ENCODE measurements at regions not wholly inside any gene's neighbourhood (a gene's known extent, or its start where the extent isn't known, plus 50 kb on each side); places are given as distances from the start of the nearest gene placed in this dataset.

DNA sequence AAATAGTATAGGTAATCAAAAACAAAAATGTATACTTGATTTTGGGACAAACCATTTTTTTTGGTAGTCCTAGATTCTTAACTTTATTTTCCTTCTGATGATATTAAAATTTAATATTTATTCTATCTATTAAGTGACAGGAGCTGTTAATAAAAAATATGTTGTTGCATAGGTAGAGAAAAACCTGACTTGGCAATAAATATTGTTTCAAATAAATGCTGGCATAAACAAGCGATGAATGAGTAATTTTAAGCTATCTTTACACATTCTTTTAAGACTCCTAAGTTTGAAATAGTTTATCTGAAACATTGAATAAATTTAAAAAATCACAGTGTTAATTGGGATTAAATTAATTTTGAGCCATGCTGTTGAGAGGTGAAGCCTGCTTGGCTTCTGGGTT is 114.6 kb downstream of the GC start:
- TF ChIP-seq, protein P1, sequence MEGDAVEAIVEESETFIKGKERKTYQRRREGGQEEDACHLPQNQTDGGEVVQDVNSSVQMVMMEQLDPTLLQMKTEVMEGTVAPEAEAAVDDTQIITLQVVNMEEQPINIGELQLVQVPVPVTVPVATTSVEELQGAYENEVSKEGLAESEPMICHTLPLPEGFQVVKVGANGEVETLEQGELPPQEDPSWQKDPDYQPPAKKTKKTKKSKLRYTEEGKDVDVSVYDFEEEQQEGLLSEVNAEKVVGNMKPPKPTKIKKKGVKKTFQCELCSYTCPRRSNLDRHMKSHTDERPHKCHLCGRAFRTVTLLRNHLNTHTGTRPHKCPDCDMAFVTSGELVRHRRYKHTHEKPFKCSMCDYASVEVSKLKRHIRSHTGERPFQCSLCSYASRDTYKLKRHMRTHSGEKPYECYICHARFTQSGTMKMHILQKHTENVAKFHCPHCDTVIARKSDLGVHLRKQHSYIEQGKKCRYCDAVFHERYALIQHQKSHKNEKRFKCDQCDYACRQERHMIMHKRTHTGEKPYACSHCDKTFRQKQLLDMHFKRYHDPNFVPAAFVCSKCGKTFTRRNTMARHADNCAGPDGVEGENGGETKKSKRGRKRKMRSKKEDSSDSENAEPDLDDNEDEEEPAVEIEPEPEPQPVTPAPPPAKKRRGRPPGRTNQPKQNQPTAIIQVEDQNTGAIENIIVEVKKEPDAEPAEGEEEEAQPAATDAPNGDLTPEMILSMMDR (conservative IDR thresholded peaks at IDR 0.05) = no peak
- H3K27ac ChIP-seq = no peak overlapping the region

DNA sequence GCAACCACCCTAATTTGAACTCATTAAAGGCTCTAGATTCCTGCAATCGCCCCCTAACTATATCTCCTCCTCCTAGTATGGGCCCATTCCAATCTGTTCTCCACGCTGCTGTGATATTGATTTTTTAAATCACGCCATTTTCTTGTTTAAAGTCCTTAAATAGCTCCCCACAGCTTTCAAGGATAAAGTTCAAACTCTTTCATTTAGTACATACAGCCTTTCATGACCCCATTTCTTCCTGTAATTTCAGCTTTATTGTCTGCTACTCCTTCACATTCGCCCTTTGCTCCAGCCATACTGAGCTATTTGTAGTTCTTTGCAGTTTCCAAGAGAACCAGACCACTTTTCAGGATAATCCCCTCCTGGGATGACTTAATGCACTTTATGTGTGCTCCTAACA is 118.5 kb downstream of the GC start:
- H3K27ac ChIP-seq = no peak overlapping the region

DNA sequence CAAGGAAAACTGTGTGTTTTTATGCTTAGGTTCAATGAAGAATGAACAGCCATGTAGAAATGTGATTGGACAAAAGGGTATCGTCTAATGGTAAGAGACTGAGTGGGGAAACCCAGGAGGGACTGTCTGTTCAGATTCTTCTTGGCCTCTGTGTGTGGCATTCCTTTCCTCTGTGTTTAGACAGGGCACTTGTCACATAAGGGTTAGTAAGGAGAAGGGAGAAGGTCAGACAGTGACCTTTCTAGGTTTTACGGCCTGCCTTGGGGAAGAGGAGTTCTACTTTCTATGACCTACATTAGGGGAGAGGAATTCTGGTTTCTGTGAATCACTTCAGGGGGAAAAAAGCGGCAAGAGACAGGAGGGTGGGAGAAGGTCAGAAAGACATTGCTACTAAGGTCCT is 119.5 kb downstream of the GC start:
- H3K27ac ChIP-seq = no peak overlapping the region
- TF ChIP-seq, protein P1 (conservative IDR thresholded peaks at IDR 0.05) = no peak

More for the DNA sequence above, 118.5 kb downstream of the GC start:
- TF ChIP-seq, protein P1 (conservative IDR thresholded peaks at IDR 0.05) = no peak

DNA sequence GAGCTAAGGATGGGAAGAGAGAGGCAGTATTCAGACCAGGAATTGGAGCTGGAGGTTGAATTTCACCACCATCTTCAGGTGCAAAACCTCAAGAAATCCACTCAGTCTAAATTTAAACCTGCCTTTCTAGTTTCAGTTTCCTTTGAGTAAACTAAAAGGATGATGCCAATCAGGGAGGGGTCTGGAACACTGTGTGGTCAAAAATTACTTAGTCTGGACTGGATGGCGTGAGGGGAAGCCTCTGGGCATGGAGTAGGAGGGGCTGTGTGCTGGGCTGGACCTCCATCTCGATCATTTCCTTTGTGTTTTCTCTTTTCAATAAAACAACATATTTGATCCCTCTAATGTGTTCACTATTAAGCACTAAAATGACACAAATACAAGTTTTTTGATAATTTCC is 120.1 kb downstream of the GC start:
- TF ChIP-seq, protein P1 (conservative IDR thresholded peaks at IDR 0.05) = no peak
- no peak overlapping the region for H3K27ac ChIP-seq

DNA sequence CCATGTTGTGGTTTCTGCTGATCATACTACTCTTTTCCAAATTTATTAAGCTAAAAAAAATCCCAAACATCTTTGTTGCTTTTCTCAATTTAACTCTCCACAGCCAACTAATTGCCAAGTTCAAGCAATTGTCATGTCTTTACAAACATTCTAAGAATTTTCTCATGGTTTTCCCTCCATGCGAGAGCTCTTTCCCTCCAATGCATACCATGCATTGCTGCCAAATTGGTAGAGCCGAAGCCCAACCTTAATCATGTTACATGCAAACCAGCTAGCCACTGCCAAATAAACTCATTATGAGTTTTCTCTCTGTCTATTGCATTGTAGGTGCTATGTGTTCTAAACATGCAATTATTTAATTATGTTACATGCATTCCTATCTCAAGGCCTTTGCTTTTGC is 123.9 kb downstream of the GC start:
- no peak overlapping the region for H3K27ac ChIP-seq
- TF ChIP-seq, protein P1 (conservative IDR thresholded peaks at IDR 0.05) = no peak

DNA sequence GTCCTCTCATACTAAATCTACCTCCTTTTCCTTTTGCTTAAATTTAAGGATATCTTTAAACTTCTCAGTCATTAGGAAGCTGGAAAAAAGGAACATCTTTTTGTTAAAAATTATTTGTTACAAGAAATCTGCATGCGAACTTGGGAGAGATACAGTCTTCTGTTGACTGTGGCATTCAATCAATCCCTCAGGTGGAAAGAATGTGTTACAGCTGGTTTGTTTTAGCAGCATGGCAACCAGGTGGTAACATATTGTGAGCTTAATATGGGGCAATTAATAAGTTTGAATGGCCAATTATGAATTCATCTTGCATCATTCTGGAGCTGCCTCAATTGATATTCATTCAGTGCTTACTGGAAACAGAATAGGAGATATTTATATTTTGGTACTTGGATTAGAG is 135.0 kb downstream of the GC start:
- H3K27ac ChIP-seq = no peak overlapping the region
- TF ChIP-seq, protein P1 (conservative IDR thresholded peaks at IDR 0.05) = no peak

DNA sequence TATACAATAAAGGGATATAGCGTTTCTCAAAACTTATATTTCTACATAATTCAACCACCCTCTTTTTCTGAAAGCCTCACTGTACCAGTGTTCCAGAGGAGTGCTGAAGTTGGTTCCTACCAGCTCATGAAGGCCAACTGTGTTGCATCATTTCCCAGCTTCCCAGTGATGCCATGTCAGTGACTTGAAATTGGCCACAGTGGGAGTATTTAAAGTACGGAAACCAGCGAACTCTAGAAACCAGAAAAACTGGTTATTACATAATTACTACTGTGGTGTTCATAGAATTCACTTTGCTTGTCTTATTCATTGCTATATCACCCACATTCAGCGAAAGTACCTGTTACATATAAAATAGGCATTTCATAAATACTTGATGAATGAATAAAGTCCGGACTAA is 135.4 kb downstream of the GC start:
- H3K27ac ChIP-seq = no peak overlapping the region

More for the DNA sequence above, 135.4 kb downstream of the GC start:
- TF ChIP-seq, protein P1 (conservative IDR thresholded peaks at IDR 0.05) = no peak
